ENCODE measurements at regions not wholly inside any gene's neighbourhood (a gene's known extent, or its start where the extent isn't known, plus 50 kb on each side); places are given as distances from the start of the nearest gene placed in this dataset.

GRCh38 chr3:159624616-159625015, 364.0 kb upstream of the IL12A start:
- H3K27me3 ChIP-seq = no peaks in the 10 kb centered on the region
- ATAC-seq = no peak
- no peak for TF ChIP-seq CTCF (IDR thresholded peaks at IDR 0.05)

GRCh38 chr3:159625594-159625993, 363.0 kb upstream of the IL12A start:
- ATAC-seq = no peak
- WGBS, 2 donors = 90 to 93% methylated on average over 4 of the region's 4 CpGs
- Histone ChIP-seq H3K27me3 (no peaks in the 10 kb centered on the region), H3K27ac (no peak overlapping the region), H3K4me3 (no peak overlapping the region), H3K4me1 (peaks cover 0 to 14% (median 0%) of the 10 kb centered on the region in 9 donors), H3K36me3 (no peaks in the 10 kb centered on the region), H3K9me3 (no peaks in the 10 kb centered on the region)
- no peak for TF ChIP-seq CTCF (IDR thresholded peaks at IDR 0.05)
- intact Hi-C loops (cut with DNase I) = loop anchor here in 3 of 10 donors (10.0 kb wide), 1 partner anchor 109 kb away; no protein-coding TSS in a partner anchor
- DNase-seq = no peak

More at GRCh38 chr3:159624616-159625015, 364.0 kb upstream of the IL12A start:
- Histone ChIP-seq H3K4me3 (no peak overlapping the region), H3K4me1 (peaks cover 0 to 17% (median 4%) of the 10 kb centered on the region in 9 donors), H3K36me3 (no peaks in the 10 kb centered on the region), H3K9me3 (no peaks in the 10 kb centered on the region), H3K27ac (no peak overlapping the region)
- intact Hi-C loops (cut with DNase I) = loop anchor here in 4 of 10 donors (5.0 to 10.0 kb wide), 2 partner anchors 48 to 110 kb away; no protein-coding TSS in a partner anchor
- 89 to 92% methylated on average over 2 of the region's 2 CpGs for WGBS, 2 donors
- no peak for DNase-seq

- Histone ChIP-seq H3K27ac (no peak overlapping the region), H3K4me1 (peaks cover 0 to 6% (median 0%) of the 10 kb centered on the region in 9 donors), H3K27me3 (no peaks in the 10 kb centered on the region), H3K4me3 (no peak overlapping the region), H3K9me3 (no peaks in the 10 kb centered on the region), H3K36me3 (no peaks in the 10 kb centered on the region)
- DNase-seq (no peak), ATAC-seq (no peak)
- intact Hi-C loops (cut with DNase I) = loop anchor here in 3 of 10 donors (10.0 kb wide), 1 partner anchor 108 kb away; no protein-coding TSS in a partner anchor
- no peak for TF ChIP-seq CTCF (IDR thresholded peaks at IDR 0.05)
- WGBS, 2 donors = 74 to 85% methylated on average over 1 of the region's 1 CpG
Measured at GRCh38 chr3:159626598-159626997, 362.0 kb upstream of the IL12A start.

- no peaks in the 10 kb centered on the region for H3K9me3 ChIP-seq
- H3K4me1 ChIP-seq = peaks cover 0 to under 1% (median 0%) of the 10 kb centered on the region in 9 donors
- no peaks in the 10 kb centered on the region for H3K36me3 ChIP-seq
- ATAC-seq (no peak), DNase-seq (no peak)
- no peaks in the 10 kb centered on the region for H3K27me3 ChIP-seq
- H3K4me3 ChIP-seq = no peak overlapping the region
- no peak for TF ChIP-seq CTCF (IDR thresholded peaks at IDR 0.05)
- no peak overlapping the region for H3K27ac ChIP-seq
- WGBS, 2 donors = 97 to 98% methylated on average over 2 of the region's 2 CpGs
- intact Hi-C loops (cut with DNase I) = loop anchor here in 3 of 10 donors (10.0 kb wide), 1 partner anchor 108 kb away; no protein-coding TSS in a partner anchor
Measured at GRCh38 chr3:159627229-159627628, 361.4 kb upstream of the IL12A start.
